KMS-11 (cell line): ENCODE measurements at regions not wholly inside any gene's neighbourhood (a gene's known extent, or its start where the extent isn't known, plus 50 kb on each side); places are given as distances from the start of the nearest gene placed in this dataset.

Experiments used
- H2AFZ ChIP-seq: fragments of 200-600 bp; sonication (generic); 2 replicates; pipeline ENCODE4 v1.6.1; 2016; ENCODE audit warnings: antibody characterized with exemption, mixed run types, low read depth
- H3K27ac ChIP-seq: fragments of 200-600 bp; sonication (generic); 2 replicates; pipeline ENCODE4 v1.6.1; 2016; ENCODE audit warnings: mild to moderate bottlenecking, mixed run types
- H3K27me3 ChIP-seq: fragments of 200-600 bp; sonication (generic); 2 replicates; pipeline ENCODE4 v1.6.1; 2017; ENCODE audit warnings: mild to moderate bottlenecking, low read depth, mixed run types, moderate library complexity; ENCODE audit not compliant: insufficient read depth
- H3K36me3 ChIP-seq: fragments of 200-600 bp; sonication (generic); 2 replicates; pipeline ENCODE4 v1.6.1; 2017; ENCODE audit warnings: mild to moderate bottlenecking, mixed run types; ENCODE audit not compliant: insufficient read depth
- H3K4me1 ChIP-seq: fragments of 200-600 bp; sonication (generic); 2 replicates; pipeline ENCODE4 v1.6.1; 2016; ENCODE audit warnings: mild to moderate bottlenecking, low read depth, mixed run types; ENCODE audit not compliant: poor library complexity, severe bottlenecking
- H3K4me2 ChIP-seq: fragments of 200-600 bp; sonication (generic); 2 replicates; pipeline ENCODE4 v1.7.0; 2016; ENCODE audit warnings: mild to moderate bottlenecking, mixed run types
- H3K4me3 ChIP-seq: fragments of 200-600 bp; sonication (generic); IDR thresholded peaks from 2 replicates; pipeline ENCODE4 v1.6.1; 2017; ENCODE audit warnings: low read depth, low read length, mixed read lengths; ENCODE audit not compliant: insufficient read depth
- H3K79me2 ChIP-seq: fragments of 200-600 bp; sonication (generic); 2 replicates; pipeline ENCODE4 v1.6.1; 2016; ENCODE audit warnings: low read depth, mixed run types; ENCODE audit not compliant: insufficient read depth
- H3K9ac ChIP-seq: fragments of 200-600 bp; sonication (generic); 2 replicates; pipeline ENCODE4 v1.6.1; 2016; ENCODE audit warnings: mild to moderate bottlenecking, mixed run types
- H4K20me1 ChIP-seq: fragments of 200-600 bp; sonication (generic); 2 replicates; pipeline ENCODE4 v1.6.1; 2016; ENCODE audit warnings: mild to moderate bottlenecking, mixed run types; ENCODE audit not compliant: insufficient read depth
- TF ChIP-seq, protein P1 (sequence below): fragments of 200-600 bp; sonication (generic); conservative IDR thresholded peaks from 2 replicates; pipeline ENCODE4 v1.6.1; 2017; ENCODE audit warnings: low read depth, mild to moderate bottlenecking, antibody characterized with exemption, low read length, moderate library complexity, mixed read lengths

DNA sequence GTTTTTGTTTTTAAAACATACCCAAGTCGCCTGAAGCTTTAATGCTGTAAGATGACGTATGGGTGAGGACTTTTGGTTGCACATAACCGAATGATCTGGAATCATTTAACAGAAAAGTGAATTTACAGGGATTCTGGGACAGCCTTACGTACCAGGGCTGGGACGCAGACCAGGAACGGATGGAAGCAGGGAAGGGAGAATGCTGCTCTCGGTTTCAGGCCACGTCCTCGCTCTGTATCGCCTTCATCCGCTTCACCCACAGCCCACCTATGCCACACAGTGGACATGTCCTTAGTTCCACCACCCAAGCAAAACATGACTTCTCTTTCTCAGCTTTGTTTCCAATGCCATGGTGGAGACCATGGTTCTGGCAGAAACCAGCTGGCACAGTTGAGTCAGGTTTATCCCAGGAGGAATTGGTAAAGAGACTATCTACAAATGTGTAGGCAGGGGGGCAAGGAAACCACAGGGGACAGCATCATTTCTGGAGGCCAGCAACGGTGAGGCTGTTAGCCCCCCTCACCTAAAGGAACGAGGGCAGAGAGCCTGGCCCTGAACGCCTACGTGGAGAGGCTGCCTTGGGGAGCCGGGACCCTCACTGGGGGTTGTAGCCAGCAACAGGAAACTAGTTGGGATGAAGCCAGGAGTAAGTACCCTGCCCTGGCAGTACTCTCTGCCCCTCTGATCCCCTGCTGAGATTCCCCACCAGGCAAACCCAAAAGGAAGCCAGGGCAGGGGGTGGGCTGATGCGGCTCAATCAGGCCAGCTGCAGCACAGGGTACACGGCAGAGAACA is 132.5 kb downstream of the NDUFA10 start:
- Histone ChIP-seq H3K4me1 (no peaks in the 10 kb centered on the region), H3K27me3 (no peaks in the 10 kb centered on the region), H3K79me2 (no peaks in the 10 kb centered on the region), H3K27ac (no peak overlapping the region), H3K4me2 (no peak overlapping the region), H2AFZ (no peak overlapping the region), H4K20me1 (no peaks in the 10 kb centered on the region), H3K36me3 (no peaks in the 10 kb centered on the region), H3K9ac (no peak overlapping the region), H3K4me3 (no peak overlapping the region)
- TF ChIP-seq, protein P1, sequence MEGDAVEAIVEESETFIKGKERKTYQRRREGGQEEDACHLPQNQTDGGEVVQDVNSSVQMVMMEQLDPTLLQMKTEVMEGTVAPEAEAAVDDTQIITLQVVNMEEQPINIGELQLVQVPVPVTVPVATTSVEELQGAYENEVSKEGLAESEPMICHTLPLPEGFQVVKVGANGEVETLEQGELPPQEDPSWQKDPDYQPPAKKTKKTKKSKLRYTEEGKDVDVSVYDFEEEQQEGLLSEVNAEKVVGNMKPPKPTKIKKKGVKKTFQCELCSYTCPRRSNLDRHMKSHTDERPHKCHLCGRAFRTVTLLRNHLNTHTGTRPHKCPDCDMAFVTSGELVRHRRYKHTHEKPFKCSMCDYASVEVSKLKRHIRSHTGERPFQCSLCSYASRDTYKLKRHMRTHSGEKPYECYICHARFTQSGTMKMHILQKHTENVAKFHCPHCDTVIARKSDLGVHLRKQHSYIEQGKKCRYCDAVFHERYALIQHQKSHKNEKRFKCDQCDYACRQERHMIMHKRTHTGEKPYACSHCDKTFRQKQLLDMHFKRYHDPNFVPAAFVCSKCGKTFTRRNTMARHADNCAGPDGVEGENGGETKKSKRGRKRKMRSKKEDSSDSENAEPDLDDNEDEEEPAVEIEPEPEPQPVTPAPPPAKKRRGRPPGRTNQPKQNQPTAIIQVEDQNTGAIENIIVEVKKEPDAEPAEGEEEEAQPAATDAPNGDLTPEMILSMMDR: no peak

DNA sequence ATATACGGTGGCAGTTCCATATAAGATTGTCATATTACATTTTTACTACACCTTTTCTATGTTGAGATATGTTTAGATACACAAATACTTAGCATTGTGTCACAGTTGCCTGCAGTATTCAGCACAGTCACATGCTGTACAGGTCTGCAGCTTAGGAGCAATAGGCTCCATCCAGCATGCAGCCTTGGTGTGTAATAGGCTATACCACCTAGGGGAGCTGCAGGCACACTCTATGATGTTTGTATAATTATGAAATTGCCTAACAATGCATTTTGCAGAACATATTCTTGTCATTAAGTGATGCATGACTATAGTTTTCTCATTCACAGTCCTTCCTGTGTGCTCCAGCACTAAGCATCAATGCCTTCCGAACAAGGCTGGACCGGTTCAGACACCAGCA is 133.4 kb downstream of the NDUFA10 start:
- H2AFZ ChIP-seq: no peak overlapping the region
- no peak overlapping the region for H3K4me2 ChIP-seq
- H3K4me1 ChIP-seq: no peaks in the 10 kb centered on the region
- H3K36me3 ChIP-seq: no peaks in the 10 kb centered on the region
- no peaks in the 10 kb centered on the region for H3K27me3 ChIP-seq
- H3K9ac ChIP-seq: no peak overlapping the region
- H4K20me1 ChIP-seq: no peaks in the 10 kb centered on the region
- no peak overlapping the region for H3K27ac ChIP-seq
- TF ChIP-seq, protein P1: no peak
- H3K79me2 ChIP-seq: no peaks in the 10 kb centered on the region
- H3K4me3 ChIP-seq: no peak overlapping the region

DNA sequence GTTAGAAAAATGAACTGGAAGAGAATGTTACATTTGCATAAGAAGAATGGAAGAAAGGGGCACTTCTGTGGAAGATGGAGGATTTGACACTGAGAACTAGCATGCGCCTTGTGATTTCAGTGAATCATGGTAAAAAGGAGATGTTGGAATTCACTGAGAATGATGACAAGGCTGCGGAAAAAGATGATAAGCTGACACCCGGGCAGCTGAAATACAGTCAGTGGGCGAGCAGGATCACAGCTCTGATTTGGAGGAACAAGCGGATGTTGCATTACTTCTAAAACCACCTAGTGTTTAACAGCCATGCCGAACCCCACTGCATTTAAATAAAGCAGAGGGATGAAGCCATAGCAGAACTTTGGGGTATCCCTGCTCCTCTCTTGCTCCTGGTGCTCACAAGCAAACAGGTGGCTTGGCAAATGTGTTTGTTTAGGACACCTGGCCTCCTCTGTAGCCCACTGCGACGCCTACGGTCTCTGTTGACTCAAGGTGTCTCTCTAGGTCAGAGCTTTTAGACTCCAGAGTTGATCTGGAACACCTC is 134.9 kb downstream of the NDUFA10 start:
- Histone ChIP-seq H3K4me3 (no peak overlapping the region), H2AFZ (no peak overlapping the region), H3K4me1 (no peaks in the 10 kb centered on the region), H3K4me2 (no peak overlapping the region), H4K20me1 (no peaks in the 10 kb centered on the region), H3K27ac (no peak overlapping the region), H3K79me2 (no peaks in the 10 kb centered on the region), H3K27me3 (no peaks in the 10 kb centered on the region), H3K36me3 (no peaks in the 10 kb centered on the region), H3K9ac (no peak overlapping the region)
- TF ChIP-seq, protein P1: no peak

DNA sequence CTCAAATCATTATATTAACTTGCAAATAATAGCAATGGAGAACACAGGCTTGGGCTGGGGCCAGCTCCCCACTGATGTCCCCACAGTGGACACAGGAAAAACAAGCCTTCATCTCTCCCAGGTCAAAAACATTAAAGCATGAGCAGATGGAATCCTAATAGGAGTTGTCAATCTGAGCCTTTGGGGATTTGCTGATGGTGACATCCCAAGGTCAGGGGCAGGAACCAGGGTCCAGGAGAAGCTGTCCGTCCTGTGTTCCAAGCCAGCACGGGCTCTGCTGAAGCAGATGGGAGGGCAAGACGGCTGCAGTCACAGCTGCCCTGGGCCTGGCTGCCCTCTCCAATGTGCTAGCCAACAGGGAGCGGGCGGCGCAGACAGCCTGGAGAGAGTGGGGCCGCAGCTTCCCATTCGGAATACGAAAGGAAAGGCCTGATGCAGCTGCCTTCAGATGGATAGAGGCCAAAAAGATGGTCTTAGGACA is 135.5 kb downstream of the NDUFA10 start:
- Histone ChIP-seq H3K4me2 (no peak overlapping the region), H4K20me1 (no peaks in the 10 kb centered on the region), H3K36me3 (no peaks in the 10 kb centered on the region), H3K4me3 (no peak overlapping the region), H3K27me3 (no peaks in the 10 kb centered on the region), H3K9ac (no peak overlapping the region), H3K79me2 (no peaks in the 10 kb centered on the region), H3K4me1 (no peaks in the 10 kb centered on the region), H2AFZ (no peak overlapping the region), H3K27ac (no peak overlapping the region)
- TF ChIP-seq, protein P1: no peak
